ENCODE measurements at regions not wholly inside any gene's neighbourhood (a gene's known extent, or its start where the extent isn't known, plus 50 kb on each side); places are given as distances from the start of the nearest gene placed in this dataset.

DNA sequence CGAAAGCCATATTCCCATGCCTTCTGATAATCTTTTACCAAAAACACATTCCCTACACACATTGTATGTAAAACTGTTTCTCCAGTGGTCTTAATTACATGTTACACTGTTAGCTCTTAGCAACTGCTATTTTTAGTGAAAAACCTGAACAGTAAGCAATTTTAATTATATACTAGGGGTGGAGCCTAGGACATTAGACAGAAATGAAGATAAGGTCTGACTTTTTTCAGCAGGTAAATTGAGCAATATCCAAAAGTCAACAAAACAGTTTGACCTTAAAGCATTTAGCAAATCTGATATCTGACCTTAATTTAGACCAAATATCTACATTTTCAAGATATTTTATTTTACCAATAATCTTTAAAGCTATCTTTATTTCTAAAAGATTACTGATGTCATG lies 60.2 kb downstream of the PDE6H start:
- DNase-seq: no peak

DNA sequence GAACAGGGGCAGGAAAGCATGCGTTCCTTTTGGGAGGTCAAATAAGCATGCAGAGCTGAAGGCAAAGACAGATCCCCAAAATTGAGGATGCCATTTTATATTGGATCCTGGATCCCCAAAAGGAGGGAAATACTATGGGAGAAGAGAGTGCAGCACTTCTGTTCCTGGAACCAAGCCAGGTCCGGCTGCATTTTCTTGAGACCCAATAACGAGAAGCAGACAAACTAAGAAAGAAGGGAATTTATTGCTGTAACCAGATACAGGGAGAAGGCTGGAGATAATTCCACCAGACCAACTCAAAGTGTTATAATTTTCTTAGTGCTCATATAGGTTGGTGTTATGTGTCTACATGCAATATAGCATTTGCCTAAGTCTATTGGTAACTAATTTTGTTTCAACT lies 60.8 kb downstream of the PDE6H start:
- DNase-seq: no peak

DNA sequence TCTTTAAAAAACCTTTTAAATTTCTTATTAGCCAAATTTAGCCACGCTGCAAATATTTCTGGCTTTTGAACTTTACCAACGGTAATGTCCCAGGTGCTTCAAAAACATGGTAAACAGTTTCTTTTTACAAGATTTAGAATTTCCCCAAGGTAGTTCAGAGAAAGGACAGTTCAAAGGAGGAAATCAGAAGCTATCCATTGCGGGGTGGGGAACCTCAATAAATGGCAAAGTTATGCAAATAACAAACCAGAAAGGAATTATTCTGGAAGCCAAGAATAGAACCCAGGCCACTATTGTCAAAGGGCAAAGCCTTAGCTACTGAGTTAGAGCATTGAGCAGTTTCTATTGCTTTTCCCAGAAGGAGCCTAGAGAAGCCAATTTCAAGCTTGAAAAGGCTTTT lies 62.3 kb downstream of the PDE6H start:
- DNase-seq: no peak

DNA sequence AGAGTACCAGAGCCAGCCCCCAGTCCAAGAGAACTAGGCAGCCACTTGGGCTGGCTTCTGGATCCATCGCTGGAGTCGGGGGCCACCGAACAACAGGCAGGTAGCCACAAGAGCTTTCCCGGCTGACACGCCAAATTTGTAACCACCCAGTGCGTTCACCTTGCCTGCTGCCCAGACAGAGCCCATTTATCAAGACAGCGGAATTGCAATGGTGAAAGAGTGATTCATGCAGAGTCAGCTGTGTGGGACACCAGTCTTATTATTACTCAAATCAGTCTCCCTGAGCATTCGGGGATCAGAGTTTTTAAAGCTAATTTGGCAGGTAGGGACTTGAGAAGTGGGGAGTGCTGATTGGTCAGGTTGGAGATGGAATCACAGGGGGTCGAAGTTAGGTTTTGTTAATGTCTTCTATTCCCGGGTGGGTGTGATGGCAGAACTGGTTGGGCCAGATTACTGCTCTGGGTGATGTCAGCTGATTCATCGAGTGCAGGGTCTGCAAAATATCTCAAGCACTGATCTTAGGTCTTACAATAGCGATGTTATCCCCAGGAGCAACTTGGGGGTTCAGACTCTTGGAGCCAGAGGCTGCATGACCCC lies 64.3 kb downstream of the PDE6H start:
- DNase-seq: no peak

DNA sequence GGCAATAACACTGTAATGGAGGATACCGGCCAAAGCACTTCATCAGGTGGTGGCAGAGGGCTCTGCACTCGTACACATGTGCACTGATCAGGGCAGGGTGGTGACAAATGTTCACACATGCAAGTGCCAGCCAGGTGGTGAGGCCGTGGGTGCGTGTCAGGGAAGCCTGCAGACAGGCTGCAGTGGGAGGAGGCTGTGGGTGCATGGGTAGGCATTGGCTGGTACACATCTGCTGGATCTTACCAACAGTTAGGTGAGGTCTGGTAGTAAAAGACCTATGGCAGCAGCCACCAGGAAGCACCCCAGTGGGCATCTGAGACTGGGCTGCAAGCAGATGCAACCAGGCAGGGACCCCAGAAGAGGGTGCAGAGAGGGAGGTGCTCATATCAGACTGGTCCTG lies 65.3 kb downstream of the PDE6H start:
- DNase-seq: no peak

DNA sequence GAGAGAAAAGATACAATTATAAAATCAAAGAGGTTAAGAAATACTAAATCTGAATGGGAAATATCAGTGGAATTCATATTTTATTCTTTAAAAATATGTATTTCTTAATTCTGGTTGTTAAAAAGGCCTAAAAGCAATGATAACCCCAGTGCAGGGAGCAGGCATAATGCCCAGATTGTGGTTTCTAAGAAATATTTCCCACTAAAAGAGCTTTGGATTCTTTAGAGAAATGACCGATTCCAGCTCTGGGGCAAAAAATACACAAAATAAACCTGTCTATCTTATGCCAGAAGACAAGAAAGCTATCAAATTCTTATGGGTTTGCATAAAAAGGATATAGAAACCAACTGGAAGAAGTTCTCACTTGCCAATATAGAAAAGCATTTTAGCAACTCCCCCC lies 71.6 kb downstream of the PDE6H start:
- no peak for DNase-seq

DNA sequence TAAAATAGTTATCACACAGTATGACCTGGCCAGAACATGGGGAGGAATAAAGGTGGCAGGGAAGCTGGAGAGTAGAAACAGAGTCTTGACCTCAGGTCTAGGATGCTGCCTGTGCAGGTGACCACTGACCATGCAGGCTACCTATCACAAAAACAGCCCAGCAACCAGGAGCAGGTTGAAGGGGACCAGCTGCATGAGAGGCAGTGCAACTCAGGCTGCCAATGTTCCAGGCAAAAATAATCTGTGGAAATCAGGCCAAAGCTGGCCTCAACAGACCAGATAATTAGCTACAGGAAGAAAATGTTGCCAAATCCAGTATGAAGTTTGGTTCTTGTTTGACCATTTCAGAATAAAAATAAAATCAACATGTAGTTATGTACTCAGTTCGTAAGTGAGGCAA lies 72.6 kb downstream of the PDE6H start:
- DNase-seq: no peak

DNA sequence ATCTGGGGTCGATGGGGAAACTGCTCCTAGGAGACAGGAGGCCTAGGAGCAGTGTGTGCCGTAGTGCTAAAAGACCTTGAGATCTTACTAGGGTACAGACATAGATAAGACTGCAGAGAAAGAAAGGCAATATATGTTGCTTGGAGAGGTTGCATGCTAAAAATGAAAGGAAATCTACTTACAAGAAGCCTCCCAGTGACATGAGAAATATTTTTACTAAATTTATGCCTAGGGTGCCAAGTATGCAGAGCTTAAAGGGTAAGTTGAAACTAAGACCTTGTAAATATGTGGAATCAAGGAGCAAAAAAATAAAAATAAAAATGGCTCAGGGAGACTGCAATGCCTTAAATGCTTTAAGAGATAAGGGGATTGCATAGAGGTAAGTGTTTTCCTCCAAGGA lies 74.8 kb downstream of the PDE6H start:
- no peak for DNase-seq

DNA sequence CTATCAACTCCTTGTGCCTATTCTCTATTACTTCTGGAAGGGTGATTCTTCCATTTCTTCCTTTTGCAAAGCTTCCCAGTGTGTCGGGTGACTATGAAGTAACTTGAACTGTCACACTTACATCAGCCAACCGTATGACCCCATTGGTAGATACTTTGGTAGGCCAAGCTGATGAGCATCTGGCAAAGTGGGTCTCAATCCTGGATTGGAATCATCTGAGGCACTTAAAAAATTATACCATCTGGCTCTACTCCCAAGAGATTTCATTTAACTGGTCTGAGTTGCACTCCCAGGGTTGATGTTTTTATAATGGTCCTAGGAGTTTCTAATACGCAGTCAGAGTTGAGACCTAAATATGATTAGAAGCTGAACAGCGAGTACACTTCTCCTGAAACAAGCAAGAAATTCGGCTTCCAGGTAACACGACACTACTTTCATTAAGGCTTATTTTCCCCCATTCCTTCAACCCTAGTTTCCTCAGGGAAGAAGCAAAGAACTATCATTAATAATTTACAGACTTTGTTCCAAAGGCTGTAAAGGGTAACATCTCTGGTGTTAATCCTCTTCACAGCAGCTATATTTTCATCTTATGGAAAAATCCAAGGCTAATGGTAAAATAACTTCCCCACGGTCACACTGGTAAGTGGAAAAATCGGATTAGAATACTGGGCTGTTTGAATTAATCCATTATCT lies 76.8 kb downstream of the PDE6H start:
- DNase-seq: no peak

DNA sequence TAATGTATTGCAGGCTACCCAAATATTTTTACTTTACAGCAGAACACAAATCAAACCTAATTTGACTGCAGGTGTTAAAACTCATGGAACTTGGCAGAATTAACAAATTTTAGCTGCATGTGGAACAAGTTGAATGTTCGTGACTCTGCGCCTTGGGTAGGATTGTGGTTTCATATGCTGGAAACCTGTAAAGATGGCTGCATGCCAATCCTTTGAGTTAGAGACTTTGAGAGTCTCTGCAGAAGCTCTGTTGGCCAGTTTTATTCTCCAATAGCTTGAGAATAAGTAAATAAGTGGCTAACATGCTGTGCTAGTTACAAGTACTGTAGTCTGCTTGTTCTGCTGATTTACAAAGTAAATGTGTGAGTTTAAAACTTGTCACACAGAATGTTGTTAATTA lies 77.8 kb downstream of the PDE6H start:
- DNase-seq: peak; percentile 88

DNA sequence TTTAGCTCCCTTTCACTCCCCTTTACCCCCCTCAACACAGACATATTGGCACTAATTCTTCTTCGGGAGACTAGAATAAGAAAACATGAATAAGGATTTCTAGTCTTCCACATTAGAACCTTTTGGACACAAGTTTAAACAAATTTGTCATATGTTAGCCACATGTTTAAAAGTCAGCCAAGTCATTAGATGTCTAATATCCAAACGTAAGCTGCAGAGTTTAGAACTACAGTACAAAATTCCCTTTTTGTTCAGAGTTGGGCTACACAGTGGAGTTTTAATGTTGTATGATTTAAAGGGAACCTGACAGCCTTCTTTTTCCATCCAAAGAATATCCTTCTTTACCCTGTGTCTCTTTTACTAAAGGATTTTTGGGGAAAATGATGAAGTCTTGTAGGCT lies 79.8 kb downstream of the PDE6H start:
- no peak for DNase-seq

DNA sequence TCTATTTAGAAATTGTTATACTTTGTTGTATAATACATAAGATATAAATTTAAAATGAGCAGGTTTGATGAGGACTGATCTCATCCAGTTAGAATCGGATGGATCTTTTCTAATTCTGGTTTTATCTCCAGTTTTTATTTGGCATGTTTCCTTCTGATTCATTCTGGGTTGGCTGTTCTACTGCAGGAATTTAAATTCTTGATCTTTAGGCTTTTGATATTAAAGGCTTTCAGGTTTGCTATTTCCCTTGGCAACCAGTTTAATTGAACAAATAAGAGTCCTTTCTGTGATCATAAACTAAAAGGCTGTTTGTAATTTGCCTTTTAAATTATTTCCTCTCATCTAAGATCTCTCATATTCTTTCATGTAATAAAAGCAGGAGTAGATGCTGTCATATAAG lies 83.4 kb downstream of the PDE6H start:
- no peak for DNase-seq
